ENCODE measurements at regions not wholly inside any gene's neighbourhood (a gene's known extent, or its start where the extent isn't known, plus 50 kb on each side); places are given as distances from the start of the nearest gene placed in this dataset.
A peak's percentile ranks its signal among the peaks of the same experiment; 100 is the strongest.
"Not testable (repeated sequence)": the region's sequence is repeated elsewhere in the genome, so short reads cannot be mapped to it uniquely, and the experiment has no call there.

GRCh38 chr6:86215323-86215722 is 572.6 kb upstream of the SYNCRIP start:
- Histone ChIP-seq H3K4me3 (ENCODE audit: low read depth, low read length) (no peak overlapping the region), H3K36me3 (ENCODE audit: control insufficient read depth, insufficient read depth, low read length) (no peaks in the 10 kb centered on the region), H3K27me3 (ENCODE audit: control insufficient read depth, insufficient read depth, low read length) (no peaks in the 10 kb centered on the region)
- DNase-seq (ENCODE audit: low read depth), result no peak
- no peak for TF ChIP-seq CTCF (IDR thresholded peaks at IDR 0.05; ENCODE audit: insufficient read depth, low read length, severe bottlenecking)
- FAIRE-seq, result no peak

GRCh38 chr6:86205980-86206379 is 563.3 kb upstream of the SYNCRIP start:
- H3K36me3 ChIP-seq (ENCODE audit: control insufficient read depth, insufficient read depth, low read length), result no peaks in the 10 kb centered on the region
- H3K4me3 ChIP-seq (ENCODE audit: low read depth, low read length), result no peak overlapping the region
- H3K27me3 ChIP-seq (ENCODE audit: control insufficient read depth, insufficient read depth, low read length), result no peaks in the 10 kb centered on the region
- FAIRE-seq (no peak), DNase-seq (ENCODE audit: low read depth) (no peak)
- no peak for TF ChIP-seq CTCF (IDR thresholded peaks at IDR 0.05; ENCODE audit: insufficient read depth, low read length, severe bottlenecking)

- Histone ChIP-seq H3K36me3 (ENCODE audit: control insufficient read depth, insufficient read depth, low read length) (no peaks in the 10 kb centered on the region), H3K27me3 (ENCODE audit: control insufficient read depth, insufficient read depth, low read length) (no peaks in the 10 kb centered on the region), H3K4me3 (ENCODE audit: low read depth, low read length) (no peak overlapping the region)
- DNase-seq (ENCODE audit: low read depth) (no peak), FAIRE-seq (no peak)
- TF ChIP-seq CTCF (IDR thresholded peaks at IDR 0.05; ENCODE audit: insufficient read depth, low read length, severe bottlenecking), result no peak
These were observed 560.4 kb upstream of the SYNCRIP start for GRCh38 chr6:86203044-86203443.

GRCh38 chr6:86193821-86194220 is 551.1 kb upstream of the SYNCRIP start:
- FAIRE-seq (no peak), DNase-seq (ENCODE audit: low read depth) (no peak)
- Histone ChIP-seq H3K4me3 (ENCODE audit: low read depth, low read length) (no peak overlapping the region), H3K27me3 (ENCODE audit: control insufficient read depth, insufficient read depth, low read length) (no peaks in the 10 kb centered on the region), H3K36me3 (ENCODE audit: control insufficient read depth, insufficient read depth, low read length) (no peaks in the 10 kb centered on the region)
- no peak for TF ChIP-seq CTCF (IDR thresholded peaks at IDR 0.05; ENCODE audit: insufficient read depth, low read length, severe bottlenecking)

GRCh38 chr6:86192123-86192522 is 549.4 kb upstream of the SYNCRIP start:
- DNase-seq (ENCODE audit: low read depth) (peak; percentile 31), FAIRE-seq (no peak)
- H3K36me3 ChIP-seq (ENCODE audit: control insufficient read depth, insufficient read depth, low read length), result no peaks in the 10 kb centered on the region
- H3K4me3 ChIP-seq (ENCODE audit: low read depth, low read length), result no peak overlapping the region
- H3K27me3 ChIP-seq (ENCODE audit: control insufficient read depth, insufficient read depth, low read length), result no peaks in the 10 kb centered on the region
- peak; percentile 36 for TF ChIP-seq CTCF (IDR thresholded peaks at IDR 0.05; ENCODE audit: insufficient read depth, low read length, severe bottlenecking)

- TF ChIP-seq CTCF (IDR thresholded peaks at IDR 0.05; ENCODE audit: insufficient read depth, low read length, severe bottlenecking), result peak; percentile 8
- DNase-seq (ENCODE audit: low read depth); H3K4me3 ChIP-seq (ENCODE audit: low read depth, low read length); H3K27me3 ChIP-seq (ENCODE audit: control insufficient read depth, insufficient read depth, low read length); FAIRE-seq; H3K36me3 ChIP-seq (ENCODE audit: control insufficient read depth, insufficient read depth, low read length): not testable (repeated sequence)
These were observed 532.5 kb upstream of the SYNCRIP start for GRCh38 chr6:86175149-86175548.
